ENCODE measurements at regions not wholly inside any gene's neighbourhood (a gene's known extent, or its start where the extent isn't known, plus 50 kb on each side); places are given as distances from the start of the nearest gene placed in this dataset.

- H2BK120ac ChIP-seq (ENCODE audit: low read depth, low read length, poor library complexity, severe bottlenecking), result no peak overlapping the region
- H4K20me1 ChIP-seq (ENCODE audit: control insufficient read depth, insufficient read depth, insufficient read length), result no peaks in the 10 kb centered on the region
- H3K9me3 ChIP-seq (ENCODE audit: control insufficient read depth, low read depth, low read length), result no peaks in the 10 kb centered on the region
- Mint-ChIP-seq H3K9me3 (no peaks in the 10 kb centered on the region; a peak in 1 of 5 replicates), H3K27me3 (ENCODE audit: low read depth) (peaks cover 6% of the 10 kb centered on the region; the same call in 1 of the 2 replicates), H3K27ac (no peak overlapping the region), H3K4me3 (no peak overlapping the region), H3K4me1 (peaks cover 0 to 4% of the 10 kb centered on the region in 2 experiments; a peak in 2 of 4 replicates), H3K36me3 (ENCODE audit: insufficient read depth in 1 of 3, low read depth in 3 of 3) (no peaks in the 10 kb centered on the region; a peak in 2 of 7 replicates)
- H4K5ac ChIP-seq (ENCODE audit: insufficient read length, low read depth, low read length), result no peak overlapping the region
- H3T11ph ChIP-seq (ENCODE audit: low read length), result no peak overlapping the region
- no peak overlapping the region for H2BK5ac ChIP-seq (ENCODE audit: insufficient read length, low read length)
- no peaks in the 10 kb centered on the region for H3K27me3 ChIP-seq (ENCODE audit: insufficient read depth, low read length)
- H3K79me2 ChIP-seq (ENCODE audit: insufficient read depth, low read length), result no peaks in the 10 kb centered on the region
- no peaks in the 10 kb centered on the region for H3K79me1 ChIP-seq (ENCODE audit: insufficient read depth, low read depth, low read length, poor library complexity, severe bottlenecking)
- no peak for DNase-seq
- no peak overlapping the region for H2AK5ac ChIP-seq (ENCODE audit: insufficient read length, low read length)
- no peak overlapping the region for H2BK20ac ChIP-seq (ENCODE audit: low read depth, low read length, poor library complexity, severe bottlenecking)
- no peak overlapping the region for H3K27ac ChIP-seq (ENCODE audit: insufficient read length, low read depth, low read length)
- no peak overlapping the region for H4K8ac ChIP-seq (replicated peaks; ENCODE audit: insufficient read length, low read depth, low read length)
- H3K4ac ChIP-seq (ENCODE audit: low read depth, low read length), result no peak overlapping the region
- no peak overlapping the region for H3K56ac ChIP-seq (ENCODE audit: insufficient read length, low read depth, low read length)
- no peak overlapping the region for H3K4me2 ChIP-seq (ENCODE audit: insufficient read depth, insufficient read length, low read length)
- H2AFZ ChIP-seq (ENCODE audit: low read length), result no peak overlapping the region
- no peak overlapping the region for H2BK12ac ChIP-seq (ENCODE audit: insufficient read length, low read depth, low read length)
- no peak overlapping the region for H4K91ac ChIP-seq (ENCODE audit: insufficient read length, low read depth, low read length)
- H3K9ac ChIP-seq (ENCODE audit: extremely low read depth, insufficient read length, low read length), result no peak overlapping the region
- H3K23ac ChIP-seq (ENCODE audit: insufficient read length, low read depth, low read length), result no peak overlapping the region
- no peaks in the 10 kb centered on the region for H3K23me2 ChIP-seq (ENCODE audit: insufficient read length, low read depth, low read length, poor library complexity, severe bottlenecking)
- no peak for TF ChIP-seq CTCF (conservative IDR thresholded peaks at IDR 0.05)
- WGBS (ENCODE audit: extremely low coverage, insufficient read length, low lambda C conversion rate), result no CpG with 5 or more reads among the region's 3 CpGs
- H3K14ac ChIP-seq (ENCODE audit: insufficient read depth, low read length), result no peak overlapping the region
- no peaks in the 10 kb centered on the region; the same call in 1 of the 2 replicates for H3K4me1 ChIP-seq (ENCODE audit: insufficient read depth, low read length)
- no peak overlapping the region for H2BK15ac ChIP-seq (ENCODE audit: low read depth, low read length)
- no peak overlapping the region for H3K18ac ChIP-seq (ENCODE audit: insufficient read length, low read depth, low read length)
Measured at GRCh38 chr12:107347261-107347660, 253.9 kb upstream of the CRY1 start.

Data from H9 (cell line).